Parathyroid adenoma (tissue), 2 donors: ENCODE measurements at regions not wholly inside any gene's neighbourhood (a gene's known extent, or its start where the extent isn't known, plus 50 kb on each side); places are given as distances from the start of the nearest gene placed in this dataset.
A peak's percentile ranks its signal among the peaks of the same experiment; 100 is the strongest.

Experiments
- H2AFZ ChIP-seq: fragments of 300-600 bp; sonication (generic); one replicate; pipeline ENCODE4 v1.7.0; 2017; ENCODE audit warnings: antibody characterized with exemption, mild to moderate bottlenecking
- H3K27ac ChIP-seq: fragments of 300-600 bp; sonication (generic); one replicate; pipeline ENCODE4 v1.7.0; 2017
- H3K27me3 ChIP-seq: fragments of 300-600 bp; sonication (generic); one replicate; pipeline ENCODE4 v1.7.0; 2017; ENCODE audit warnings: low read length; ENCODE audit not compliant: control insufficient read depth, insufficient read depth
- H3K36me3 ChIP-seq: fragments of 300-600 bp; sonication (generic); one replicate; pipeline ENCODE4 v1.7.0; 2017; ENCODE audit warnings: low read length; ENCODE audit not compliant: control insufficient read depth, insufficient read depth
- H3K4me1 ChIP-seq: fragments of 300-600 bp; sonication (generic); one replicate; pipeline ENCODE4 v1.7.0; 2017; ENCODE audit warnings: control low read depth
- H3K4me2 ChIP-seq: fragments of 300-600 bp; sonication (generic); one replicate; pipeline ENCODE4 v1.7.0; 2017; ENCODE audit warnings: low read length
- H3K4me3 ChIP-seq: fragments of 300-600 bp; sonication (generic); one replicate; pipeline ENCODE4 v1.7.0; 2017; ENCODE audit warnings: low read depth, low read length
- H3K79me2 ChIP-seq: fragments of 300-600 bp; sonication (generic); one replicate; pipeline ENCODE4 v1.7.0; 2017; ENCODE audit warnings: control low read depth
- H3K9ac ChIP-seq: fragments of 300-600 bp; sonication (generic); one replicate; pipeline ENCODE4 v1.7.0; 2017; ENCODE audit warnings: mild to moderate bottlenecking
- H3K9me3 ChIP-seq: fragments of 300-600 bp; sonication (generic); one replicate; pipeline ENCODE4 v1.7.0; 2017; ENCODE audit warnings: low read length; ENCODE audit not compliant: control insufficient read depth
- CTCF ChIP-seq: fragments of 300-600 bp; sonication (generic); IDR thresholded peaks from one replicate; pipeline ENCODE4 v1.7.0; 2017; ENCODE audit warnings: antibody characterized with exemption, mild to moderate bottlenecking
- donor health status: primary hyperparathyroidism.

- Histone ChIP-seq H3K79me2 (no peaks in the 10 kb centered on the region), H3K36me3 (no peaks in the 10 kb centered on the region), H3K4me3 (no peak overlapping the region), H3K27ac (no peak overlapping the region), H3K4me1 (peaks cover 5% of the 10 kb centered on the region), H3K9ac (no peak overlapping the region), H3K9me3 (no peaks in the 10 kb centered on the region), H3K4me2 (no peak overlapping the region), H2AFZ (no peak overlapping the region), H3K27me3 (no peaks in the 10 kb centered on the region)
- no peak for TF ChIP-seq CTCF
These were observed 54.5 kb upstream of the ARL14 start for GRCh38 chr3:160622263-160623045.

- H3K27ac ChIP-seq = no peak overlapping the region
- H3K36me3 ChIP-seq = no peaks in the 10 kb centered on the region
- no peak overlapping the region for H3K4me2 ChIP-seq
- no peak overlapping the region for H3K9ac ChIP-seq
- peak overlapping the region; percentile 61 for H2AFZ ChIP-seq
- H3K27me3 ChIP-seq = no peaks in the 10 kb centered on the region
- H3K79me2 ChIP-seq = no peaks in the 10 kb centered on the region
- no peak overlapping the region for H3K4me3 ChIP-seq
- no peaks in the 10 kb centered on the region for H3K9me3 ChIP-seq
- peaks cover 5% of the 10 kb centered on the region for H3K4me1 ChIP-seq
- TF ChIP-seq CTCF = no peak
These were observed 53.5 kb upstream of the KPNA4 start for GRCh38 chr3:160618878-160619277.

GRCh38 chr3:160618363-160618762 is 53.0 kb upstream of the KPNA4 start:
- Histone ChIP-seq H3K36me3 (no peaks in the 10 kb centered on the region), H3K27ac (no peak overlapping the region), H3K4me2 (no peak overlapping the region), H3K27me3 (no peaks in the 10 kb centered on the region), H3K9ac (no peak overlapping the region), H2AFZ (peak overlapping the region; percentile 61), H3K4me1 (peaks cover 5% of the 10 kb centered on the region), H3K9me3 (no peaks in the 10 kb centered on the region), H3K4me3 (no peak overlapping the region), H3K79me2 (no peaks in the 10 kb centered on the region)
- TF ChIP-seq CTCF = no peak

GRCh38 chr3:160617636-160618035 is 52.3 kb upstream of the KPNA4 start:
- peaks cover 5% of the 10 kb centered on the region for H3K4me1 ChIP-seq
- no peak overlapping the region for H3K4me3 ChIP-seq
- H3K27me3 ChIP-seq = no peaks in the 10 kb centered on the region
- H3K36me3 ChIP-seq = no peaks in the 10 kb centered on the region
- no peak overlapping the region for H3K9ac ChIP-seq
- H3K27ac ChIP-seq = no peak overlapping the region
- H3K79me2 ChIP-seq = no peaks in the 10 kb centered on the region
- no peak overlapping the region for H3K4me2 ChIP-seq
- no peak overlapping the region for H2AFZ ChIP-seq
- no peak for TF ChIP-seq CTCF
- H3K9me3 ChIP-seq = no peaks in the 10 kb centered on the region

- Histone ChIP-seq H3K9ac (no peak overlapping the region), H3K27me3 (no peaks in the 10 kb centered on the region), H3K4me3 (no peak overlapping the region), H3K27ac (no peak overlapping the region), H3K79me2 (no peaks in the 10 kb centered on the region), H3K36me3 (no peaks in the 10 kb centered on the region), H3K9me3 (no peaks in the 10 kb centered on the region), H2AFZ (no peak overlapping the region), H3K4me2 (no peak overlapping the region), H3K4me1 (peaks cover 5% of the 10 kb centered on the region)
- no peak for TF ChIP-seq CTCF
These were observed 51.3 kb upstream of the KPNA4 start for GRCh38 chr3:160616716-160617115.
